Mesendoderm (in vitro differentiated cells): ENCODE measurements at regions not wholly inside any gene's neighbourhood (a gene's known extent, or its start where the extent isn't known, plus 50 kb on each side); places are given as distances from the start of the nearest gene placed in this dataset.

ENCODE experiments used
- DNase-seq: peaks from one replicate; pipeline ENCODE4 v3.0.0; 2013
- H2AK5ac ChIP-seq: 2 replicates; pipeline ENCODE4 v1.6.1; 2013; ENCODE audit warnings: low read length, inconsistent platforms
- H2BK120ac ChIP-seq: 2 replicates; pipeline ENCODE4 v1.6.1; 2013; ENCODE audit warnings: low read depth, mild to moderate bottlenecking, low read length, moderate library complexity, mixed read lengths
- H2BK15ac ChIP-seq: replicated peaks from 2 replicates; pipeline ENCODE4 v1.6.1; 2013; ENCODE audit warnings: low read depth, mild to moderate bottlenecking, moderate library complexity
- H2BK5ac ChIP-seq: 2 replicates; pipeline ENCODE4 v1.6.1; 2013; ENCODE audit warnings: low read length, inconsistent platforms
- H3K18ac ChIP-seq: 2 replicates; pipeline ENCODE4 v1.6.1; 2013; ENCODE audit warnings: mild to moderate bottlenecking, low read length, mixed read lengths
- H3K23ac ChIP-seq: one replicate; pipeline ENCODE4 v1.6.1; 2013; ENCODE audit warnings: low read length
- H3K27ac ChIP-seq: 2 replicates; pipeline ENCODE4 v1.5.1; 2013; ENCODE audit warnings: low read depth, mild to moderate bottlenecking, inconsistent platforms, low read length, moderate library complexity
- H3K27me3 ChIP-seq: 2 replicates; pipeline ENCODE4 v1.6.1; 2013; ENCODE audit warnings: low read length, control low read depth, mild to moderate bottlenecking, inconsistent platforms; ENCODE audit not compliant: insufficient read depth, poor library complexity
- H3K36me3 ChIP-seq: 2 replicates; pipeline ENCODE4 v1.6.1; 2013; ENCODE audit warnings: low read length, inconsistent platforms; ENCODE audit not compliant: control insufficient read depth, insufficient read depth
- H3K4ac ChIP-seq: one replicate; pipeline ENCODE4 v1.6.1; 2013; ENCODE audit warnings: low read depth, mild to moderate bottlenecking, low read length, moderate library complexity
- H3K4me1 ChIP-seq: 2 replicates; pipeline ENCODE4 v1.6.1; 2013; ENCODE audit warnings: low read depth, low read length, inconsistent platforms; ENCODE audit not compliant: control insufficient read depth
- H3K4me2 ChIP-seq: 2 replicates; pipeline ENCODE4 v1.6.1; 2013; ENCODE audit warnings: low read length
- H3K4me3 ChIP-seq: 2 replicates; pipeline ENCODE4 v1.5.1; 2013; ENCODE audit warnings: mild to moderate bottlenecking, low read length
- H3K56ac ChIP-seq: one replicate; pipeline ENCODE4 v1.6.1; 2013; ENCODE audit warnings: low read length
- H3K79me1 ChIP-seq: 2 replicates; pipeline ENCODE4 v1.6.1; 2013; ENCODE audit warnings: low read length, inconsistent platforms
- H3K79me2 ChIP-seq: 2 replicates; pipeline ENCODE4 v1.6.1; 2013; ENCODE audit warnings: mild to moderate bottlenecking, low read length; ENCODE audit not compliant: control insufficient read depth, insufficient read depth
- H3K9ac ChIP-seq: 2 replicates; pipeline ENCODE4 v1.6.1; 2013; ENCODE audit warnings: low read length, inconsistent platforms
- H4K5ac ChIP-seq: one replicate; pipeline ENCODE4 v1.6.1; 2013; ENCODE audit warnings: low read length
- H4K8ac ChIP-seq: one replicate; pipeline ENCODE4 v1.6.1; 2013; ENCODE audit warnings: low read depth, mild to moderate bottlenecking, control low read depth, low read length, moderate library complexity
- WGBS: extraction: QIAGEN DNeasy Blood & Tissue Kit; methylation state at CpG from one replicate; pipeline ENCODE4 v1.1.7; 2013; ENCODE audit warnings: low lambda C conversion rate, missing lambda C conversion rate; ENCODE audit not compliant: insufficient coverage; ENCODE audit errors: extremely low coverage; 5-methylcytosine and 5-hydroxymethylcytosine counted together

DNA sequence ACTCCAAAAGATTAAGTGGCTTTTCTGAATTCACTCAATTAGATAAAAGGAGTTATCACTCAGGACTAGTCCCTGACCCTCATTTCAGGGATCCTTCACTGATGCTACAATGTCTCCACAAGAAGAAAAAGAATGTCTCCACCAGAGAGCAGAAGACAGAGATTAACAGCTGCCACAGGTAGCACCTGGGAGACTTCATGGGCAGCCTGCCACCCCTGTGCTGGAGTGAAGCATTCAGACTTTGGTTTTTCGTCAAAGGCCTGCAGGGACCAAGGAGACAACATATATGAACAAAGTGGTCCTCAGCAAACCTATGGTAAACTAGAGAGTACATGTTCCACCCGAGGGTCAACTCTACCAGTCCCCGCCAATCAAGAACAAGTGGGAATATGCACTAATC, 197.0 kb upstream of the ACVR2A start:
- H3K4ac ChIP-seq, result no peak overlapping the region
- no peaks in the 10 kb centered on the region for H3K4me1 ChIP-seq
- H2AK5ac ChIP-seq, result no peak overlapping the region
- H3K18ac ChIP-seq, result no peak overlapping the region
- H3K27me3 ChIP-seq, result no peaks in the 10 kb centered on the region
- no peak overlapping the region for H3K4me3 ChIP-seq
- H2BK120ac ChIP-seq, result no peak overlapping the region
- no peak overlapping the region for H2BK5ac ChIP-seq
- H2BK15ac ChIP-seq, result no peak overlapping the region
- H4K5ac ChIP-seq, result no peak overlapping the region
- no peaks in the 10 kb centered on the region for H3K79me1 ChIP-seq
- DNase-seq, result no peak
- H3K79me2 ChIP-seq, result no peaks in the 10 kb centered on the region
- H3K36me3 ChIP-seq, result no peaks in the 10 kb centered on the region
- no peak overlapping the region for H4K8ac ChIP-seq
- no peak overlapping the region for H3K27ac ChIP-seq
- WGBS, result no CpG with 5 or more reads among the region's 3 CpGs
- no peak overlapping the region for H3K56ac ChIP-seq
- H3K23ac ChIP-seq, result no peak overlapping the region
- no peak overlapping the region for H3K4me2 ChIP-seq
- no peak overlapping the region for H3K9ac ChIP-seq

DNA sequence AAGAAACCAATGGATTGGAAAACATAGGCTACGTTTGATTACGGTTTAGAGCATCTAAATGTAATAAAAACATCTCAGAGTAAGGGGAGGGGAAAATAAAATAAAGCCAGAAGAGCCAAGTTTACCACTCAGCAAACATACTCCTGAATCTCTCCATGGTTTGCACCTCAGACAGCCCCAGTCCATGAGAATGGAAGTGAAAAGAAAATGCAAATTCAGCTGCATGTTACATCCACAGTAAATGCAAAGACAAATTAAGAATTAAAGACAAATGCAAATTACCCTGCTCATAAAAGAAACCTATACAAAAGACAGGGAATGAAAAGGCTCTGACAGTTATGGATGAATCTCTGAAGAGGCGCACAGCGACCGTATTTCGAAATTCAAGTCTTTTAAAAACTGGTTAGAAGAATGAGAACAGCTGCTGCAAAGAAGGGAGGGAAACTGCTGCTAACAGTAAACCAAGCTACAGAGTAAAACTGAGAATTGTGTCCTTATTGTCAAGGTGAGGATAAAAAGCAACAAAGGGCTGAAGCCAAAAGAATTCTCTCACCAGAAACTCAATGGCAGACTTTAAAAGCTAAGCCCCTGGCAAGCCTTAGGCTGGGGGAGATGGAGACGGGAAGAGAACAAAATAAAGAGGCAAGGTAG, 197.9 kb upstream of the ACVR2A start:
- H3K79me2 ChIP-seq, result no peaks in the 10 kb centered on the region
- no peak overlapping the region for H2BK5ac ChIP-seq
- H4K5ac ChIP-seq, result no peak overlapping the region
- no peak overlapping the region for H3K18ac ChIP-seq
- no peak overlapping the region for H3K9ac ChIP-seq
- no peak overlapping the region for H3K4ac ChIP-seq
- H3K36me3 ChIP-seq, result no peaks in the 10 kb centered on the region
- no peaks in the 10 kb centered on the region for H3K27me3 ChIP-seq
- no peak overlapping the region for H3K56ac ChIP-seq
- no peak overlapping the region for H2BK120ac ChIP-seq
- no CpG with 5 or more reads among the region's 7 CpGs for whole genome bisulfite sequencing
- H3K23ac ChIP-seq, result no peak overlapping the region
- no peak overlapping the region for H2AK5ac ChIP-seq
- H3K79me1 ChIP-seq, result no peaks in the 10 kb centered on the region
- H3K4me3 ChIP-seq, result no peak overlapping the region
- DNase-seq, result no peak
- no peak overlapping the region for H4K8ac ChIP-seq
- no peak overlapping the region for H2BK15ac ChIP-seq
- H3K4me1 ChIP-seq, result no peaks in the 10 kb centered on the region
- no peak overlapping the region for H3K4me2 ChIP-seq
- no peak overlapping the region for H3K27ac ChIP-seq

DNA sequence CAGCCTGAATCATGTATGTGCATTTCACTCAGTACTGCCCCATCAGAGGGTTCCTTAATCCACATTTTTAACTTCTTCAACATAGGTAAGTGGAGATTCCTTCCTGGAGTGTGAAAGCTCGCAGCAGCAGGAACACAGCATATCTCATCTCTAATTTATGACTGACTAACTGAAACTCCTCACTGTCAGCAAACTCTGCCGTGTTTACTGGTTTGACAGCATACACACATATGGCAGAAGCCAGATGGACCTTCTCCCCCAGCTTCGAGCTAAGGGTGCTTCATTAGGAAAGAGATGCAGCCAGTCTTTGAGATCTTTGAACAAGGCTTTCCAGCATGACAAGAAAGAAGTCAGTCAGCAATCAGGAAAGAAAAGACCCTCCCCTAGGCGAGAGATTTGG, 200.3 kb upstream of the ACVR2A start:
- DNase-seq, result no peak
- Histone ChIP-seq H3K4me1 (no peaks in the 10 kb centered on the region), H3K79me2 (no peaks in the 10 kb centered on the region), H3K27ac (no peak overlapping the region), H3K23ac (no peak overlapping the region), H3K18ac (no peak overlapping the region), H4K8ac (no peak overlapping the region), H2BK120ac (no peak overlapping the region), H3K4me3 (no peak overlapping the region), H3K36me3 (no peaks in the 10 kb centered on the region), H2BK15ac (no peak overlapping the region), H3K56ac (no peak overlapping the region), H3K4ac (no peak overlapping the region), H3K79me1 (no peaks in the 10 kb centered on the region), H2AK5ac (no peak overlapping the region), H3K27me3 (no peaks in the 10 kb centered on the region), H3K4me2 (no peak overlapping the region), H3K9ac (no peak overlapping the region), H4K5ac (no peak overlapping the region), H2BK5ac (no peak overlapping the region)
- no CpG with 5 or more reads among the region's 4 CpGs for WGBS

DNA sequence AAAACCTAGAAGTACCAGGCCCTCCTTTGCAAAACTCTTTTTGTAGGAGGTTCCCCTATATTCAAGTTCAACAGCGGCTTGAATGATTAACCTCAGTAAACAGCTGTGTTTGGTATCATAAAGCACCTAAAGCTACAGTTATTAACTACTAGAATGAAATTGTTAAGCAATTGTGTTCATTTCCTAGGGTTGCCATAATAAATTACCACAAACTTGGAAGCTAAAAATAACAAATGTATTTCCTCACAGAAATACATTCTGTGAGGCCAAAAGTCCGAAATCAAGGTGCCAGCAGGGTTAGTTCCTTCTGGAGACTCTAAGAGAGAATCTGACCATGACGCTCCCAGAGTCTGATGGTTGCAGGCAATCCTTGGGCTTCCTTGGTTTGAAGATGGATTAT, 202.1 kb upstream of the ACVR2A start:
- no CpG with 5 or more reads among the region's 3 CpGs for WGBS
- Histone ChIP-seq H3K4ac (no peak overlapping the region), H3K4me1 (no peaks in the 10 kb centered on the region), H4K5ac (no peak overlapping the region), H4K8ac (no peak overlapping the region), H3K18ac (no peak overlapping the region), H3K27ac (no peak overlapping the region), H3K79me1 (no peaks in the 10 kb centered on the region), H3K4me2 (no peak overlapping the region), H3K79me2 (no peaks in the 10 kb centered on the region), H3K23ac (no peak overlapping the region), H2BK5ac (no peak overlapping the region), H3K4me3 (no peak overlapping the region), H3K36me3 (no peaks in the 10 kb centered on the region), H3K27me3 (no peaks in the 10 kb centered on the region), H2BK120ac (no peak overlapping the region), H2BK15ac (no peak overlapping the region), H3K9ac (no peak overlapping the region), H3K56ac (no peak overlapping the region), H2AK5ac (no peak overlapping the region)
- DNase-seq, result no peak

DNA sequence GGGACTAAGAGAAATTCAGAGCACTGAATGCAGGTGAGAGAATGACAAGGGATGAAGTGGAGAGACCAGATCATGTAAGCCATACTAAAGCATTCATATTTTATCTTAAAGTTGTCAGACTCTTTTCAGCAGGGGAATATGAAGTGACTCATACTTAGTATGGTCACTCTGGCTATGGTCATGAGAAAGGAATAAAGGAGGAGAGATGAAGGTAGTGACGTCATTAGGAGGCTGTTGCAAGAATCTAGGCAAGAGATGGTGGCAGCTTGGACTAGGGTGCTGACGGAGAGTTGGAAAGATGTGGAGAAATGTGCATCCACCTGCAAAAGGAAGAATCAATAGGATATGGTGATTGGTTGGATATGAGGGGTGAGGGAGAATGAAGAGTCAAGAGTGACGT, 203.2 kb upstream of the ACVR2A start:
- H3K4me1 ChIP-seq, result no peaks in the 10 kb centered on the region
- H3K27ac ChIP-seq, result no peak overlapping the region
- H3K56ac ChIP-seq, result no peak overlapping the region
- no peak overlapping the region for H2AK5ac ChIP-seq
- H3K4me3 ChIP-seq, result no peak overlapping the region
- H3K4ac ChIP-seq, result no peak overlapping the region
- WGBS, result no CpG with 5 or more reads among the region's 3 CpGs
- no peak overlapping the region for H2BK5ac ChIP-seq
- H3K79me2 ChIP-seq, result no peaks in the 10 kb centered on the region
- H4K5ac ChIP-seq, result no peak overlapping the region
- H3K4me2 ChIP-seq, result no peak overlapping the region
- no peak overlapping the region for H3K23ac ChIP-seq
- H3K79me1 ChIP-seq, result no peaks in the 10 kb centered on the region
- no peak for DNase-seq
- H2BK15ac ChIP-seq, result no peak overlapping the region
- no peak overlapping the region for H4K8ac ChIP-seq
- no peaks in the 10 kb centered on the region for H3K36me3 ChIP-seq
- no peak overlapping the region for H3K18ac ChIP-seq
- no peaks in the 10 kb centered on the region for H3K27me3 ChIP-seq
- H3K9ac ChIP-seq, result no peak overlapping the region
- no peak overlapping the region for H2BK120ac ChIP-seq

DNA sequence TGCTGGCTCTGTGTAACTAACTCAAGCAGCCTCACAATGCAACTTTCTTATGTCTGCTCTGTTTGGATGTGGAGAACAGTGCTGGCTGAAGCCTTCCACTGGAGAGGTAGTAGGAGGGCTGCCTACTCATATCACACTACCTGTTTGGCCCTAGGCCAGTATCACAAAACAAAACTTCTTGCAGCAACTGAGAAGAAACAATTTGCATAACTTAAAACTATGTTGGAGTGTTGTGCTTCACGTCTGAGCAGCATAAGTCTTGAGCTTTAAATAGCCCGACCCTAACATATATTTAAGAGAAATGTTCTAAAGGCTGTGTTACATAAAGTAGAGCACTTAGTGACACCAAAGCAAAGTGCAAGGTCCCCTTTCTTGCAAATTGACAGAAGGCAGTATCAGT, 204.9 kb upstream of the ACVR2A start:
- DNase-seq, result no peak
- Histone ChIP-seq H4K8ac (no peak overlapping the region), H3K4me3 (no peak overlapping the region), H3K9ac (no peak overlapping the region), H2BK5ac (no peak overlapping the region), H4K5ac (no peak overlapping the region), H3K4ac (no peak overlapping the region), H2BK120ac (no peak overlapping the region), H3K56ac (no peak overlapping the region), H3K23ac (no peak overlapping the region), H3K79me2 (no peaks in the 10 kb centered on the region), H2AK5ac (no peak overlapping the region), H3K18ac (no peak overlapping the region), H3K27ac (no peak overlapping the region), H3K4me2 (no peak overlapping the region), H2BK15ac (no peak overlapping the region), H3K79me1 (no peaks in the 10 kb centered on the region), H3K36me3 (no peaks in the 10 kb centered on the region), H3K4me1 (no peaks in the 10 kb centered on the region), H3K27me3 (no peaks in the 10 kb centered on the region)
- WGBS, result no CpG with 5 or more reads among the region's 2 CpGs
